Stimulated activated CD4-positive, alpha-beta T cell treated with anti-CD3 and anti-CD28 coated beads, Interleukin-1b, Interleukin-23, amount 100 ng/mL, for 1 hour (primary cell): ENCODE measurements at regions not wholly inside any gene's neighbourhood (a gene's known extent, or its start where the extent isn't known, plus 50 kb on each side); places are given as distances from the start of the nearest gene placed in this dataset.
"Not testable (repeated sequence)": the region's sequence is repeated elsewhere in the genome, so short reads cannot be mapped to it uniquely, and the experiment has no call there.

ENCODE experiments used
- DNase-seq, 2 donors: peaks; one replicate each; pipeline ENCODE4 v3.0.0-alpha.2; 2020; ENCODE audit warnings: low read depth in 2 of 2

DNA sequence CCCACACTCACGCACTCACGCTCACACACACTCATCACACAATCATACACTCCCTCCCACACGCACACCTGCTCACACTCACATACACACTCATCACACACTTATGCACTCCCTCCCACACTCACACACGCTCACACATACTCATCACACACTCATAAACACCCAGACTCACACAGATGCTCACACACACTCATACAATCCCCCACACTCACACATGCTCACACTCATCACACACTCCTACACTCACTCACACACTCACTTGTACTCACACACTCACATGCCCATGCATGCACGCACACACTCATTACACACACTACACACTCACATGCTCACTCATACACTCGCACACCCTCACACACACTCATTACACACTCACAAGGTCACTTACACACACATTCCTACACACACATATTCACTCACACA is 131.1 kb upstream of the PDE10A start:
- DNase-seq: no peak

DNA sequence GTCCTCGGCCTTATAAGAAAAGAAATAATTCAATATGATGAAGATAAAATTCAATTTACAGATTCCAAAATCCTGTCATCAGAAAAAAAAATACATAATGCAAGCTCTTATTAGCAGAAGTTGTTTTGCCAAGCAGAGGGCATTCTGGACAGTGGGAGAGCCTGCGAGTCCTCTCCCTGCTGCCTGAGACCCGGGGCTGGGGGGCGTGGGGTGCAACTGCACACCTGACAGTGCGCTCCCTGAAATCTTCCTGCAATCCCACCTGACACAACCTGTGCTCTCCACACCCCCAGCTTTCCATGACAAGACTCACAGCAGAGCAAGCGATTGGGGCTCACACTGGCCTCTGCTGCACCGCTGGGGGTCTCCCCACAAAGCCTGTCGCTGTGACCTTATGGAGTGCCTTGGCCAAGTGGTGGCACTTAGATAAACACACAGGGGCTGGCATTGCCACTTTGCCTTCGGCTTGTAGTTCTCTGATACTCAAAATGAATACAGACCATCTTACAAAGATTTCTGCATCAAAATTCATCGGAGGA is 130.3 kb upstream of the PDE10A start:
- no peak for DNase-seq

DNA sequence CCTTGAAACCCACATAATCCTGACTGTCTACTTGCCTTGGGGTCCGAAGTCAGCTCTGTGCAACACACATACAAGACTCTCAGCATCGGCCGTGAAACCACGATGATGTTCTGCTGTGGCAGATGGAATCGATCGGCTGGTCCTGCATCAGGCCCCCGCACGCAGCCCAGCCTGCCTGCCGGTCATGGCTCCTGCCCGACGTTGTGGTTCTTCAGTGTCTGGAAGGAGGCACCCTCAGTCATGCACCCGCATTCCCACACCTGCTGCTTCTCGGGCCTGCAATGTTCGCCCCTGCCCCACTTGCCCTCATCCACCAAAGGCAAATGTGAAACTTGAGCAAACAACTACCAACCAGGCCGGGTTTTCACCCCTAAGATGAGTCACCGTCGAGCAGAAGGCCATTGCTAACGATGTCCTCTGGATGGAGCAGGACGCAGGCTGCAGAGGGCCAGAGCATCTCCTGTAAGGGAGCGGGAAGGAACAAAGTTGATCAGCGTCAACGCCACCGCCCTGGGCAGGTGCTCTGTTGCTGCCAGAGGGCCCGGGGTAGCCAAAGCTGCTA is 128.9 kb upstream of the PDE10A start:
- DNase-seq: no peak

DNA sequence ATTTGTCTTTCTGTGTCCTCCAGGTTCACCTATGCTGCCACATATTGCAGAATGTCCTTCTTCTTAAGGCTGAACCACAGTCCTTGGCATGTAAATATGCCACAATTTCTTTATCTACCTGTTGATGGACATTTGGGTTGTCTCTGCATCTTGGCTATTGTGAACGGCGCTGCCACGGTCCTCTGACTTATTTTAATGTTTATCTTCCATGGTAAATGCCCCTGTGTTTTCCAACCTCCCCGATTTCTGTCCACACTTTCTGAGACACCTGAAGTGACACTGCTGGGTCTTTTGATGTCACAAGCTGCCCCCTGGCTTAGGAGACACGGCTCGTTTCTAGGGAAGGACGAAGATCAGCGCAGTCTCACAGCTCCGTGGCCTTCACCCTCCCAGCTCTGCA is 128.3 kb upstream of the PDE10A start:
- no peak for DNase-seq

DNA sequence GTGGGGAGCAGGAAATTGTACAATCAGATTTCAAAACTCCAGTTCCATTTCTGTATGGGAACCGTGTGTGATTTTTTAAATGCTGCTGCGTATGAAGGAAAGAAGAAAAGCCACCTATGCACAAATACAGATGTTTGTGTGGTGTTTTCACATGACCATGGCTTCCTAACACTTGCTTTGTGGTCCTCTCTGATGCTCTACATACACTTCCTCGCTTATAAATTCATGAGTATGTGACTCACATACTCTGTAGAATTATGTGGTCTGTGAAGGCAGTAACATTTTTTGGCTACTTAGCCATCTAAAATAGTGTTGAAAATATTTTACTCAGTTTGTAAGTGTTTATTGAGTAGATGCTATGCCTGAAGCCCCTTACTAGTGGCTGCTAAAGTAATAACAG is 119.8 kb upstream of the PDE10A start:
- no peak for DNase-seq

DNA sequence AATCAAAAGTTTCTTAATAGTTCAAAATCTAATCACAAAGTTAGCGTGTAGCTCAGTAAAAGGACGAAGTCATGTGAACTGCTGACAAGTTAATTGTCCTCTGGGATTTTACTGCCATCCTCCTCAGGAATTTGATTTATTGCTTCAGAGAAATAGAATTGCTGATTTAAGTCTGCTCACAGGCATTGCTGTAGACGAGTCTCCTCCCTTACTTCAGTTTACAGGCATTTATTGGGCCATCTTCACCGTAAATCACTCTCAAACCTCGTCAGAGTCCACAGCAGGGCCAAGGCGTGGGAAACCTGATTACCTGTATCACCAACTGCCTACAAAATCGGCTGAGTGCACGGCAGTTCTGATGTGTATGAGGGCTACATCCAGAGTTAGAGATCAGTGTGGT is 119.1 kb upstream of the PDE10A start:
- DNase-seq: no peak

DNA sequence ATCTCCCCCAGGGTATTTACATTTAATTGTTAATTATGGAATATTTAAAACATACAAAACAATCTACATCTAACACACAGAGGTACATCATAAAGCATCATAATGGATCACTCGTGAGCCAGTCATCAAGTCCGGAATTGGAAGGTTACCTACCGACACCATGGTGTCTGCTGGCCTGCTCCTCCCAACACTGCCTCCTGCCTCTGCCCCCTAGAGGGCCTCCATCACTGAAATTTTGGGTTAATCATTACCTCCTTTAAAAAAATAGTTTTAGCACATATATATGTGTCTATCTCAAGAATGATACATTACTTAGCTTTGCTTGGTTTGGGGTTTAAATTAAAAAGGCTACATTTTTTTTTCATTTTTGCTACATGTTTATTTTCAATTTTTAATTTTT is 114.6 kb upstream of the PDE10A start:
- DNase-seq: no peak

DNA sequence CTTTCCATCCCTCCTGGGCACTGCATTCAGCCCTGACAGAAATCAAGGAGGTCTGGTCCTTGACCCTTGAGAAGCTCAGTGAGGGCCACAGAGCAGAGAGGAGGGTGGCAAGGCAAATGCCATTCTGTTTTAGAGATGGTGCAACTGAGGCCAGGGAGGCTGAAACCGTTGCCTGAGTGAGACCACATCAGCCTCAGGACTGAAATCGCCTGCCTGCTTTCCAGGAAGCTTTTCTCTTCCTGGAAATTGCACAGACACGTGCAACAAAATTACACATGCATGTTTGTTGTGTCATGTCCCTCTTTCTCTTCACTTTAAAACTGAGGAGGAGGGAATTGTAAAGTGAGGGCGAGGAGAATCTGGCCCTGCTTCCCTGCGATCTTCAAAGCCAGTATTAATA is 113.7 kb upstream of the PDE10A start:
- no peak for DNase-seq

DNA sequence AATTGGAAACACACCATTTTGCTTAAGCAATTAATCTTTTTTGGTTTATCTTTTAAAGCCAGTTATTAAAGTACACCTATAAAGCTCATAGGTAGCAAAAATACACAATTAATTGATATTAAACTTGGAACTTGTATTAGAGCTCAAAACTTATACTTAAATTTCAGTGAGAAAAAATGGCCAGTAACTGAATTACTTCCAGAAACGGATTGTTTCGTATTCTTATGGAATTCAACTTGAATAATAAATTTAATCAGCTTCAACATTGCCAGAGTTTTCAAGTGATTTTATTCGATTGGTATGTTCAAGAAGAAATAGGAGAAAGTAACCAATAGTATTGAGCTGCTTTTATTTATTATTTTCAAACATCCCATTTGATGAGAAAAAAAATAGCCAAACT is 112.7 kb upstream of the PDE10A start:
- DNase-seq: no peak

DNA sequence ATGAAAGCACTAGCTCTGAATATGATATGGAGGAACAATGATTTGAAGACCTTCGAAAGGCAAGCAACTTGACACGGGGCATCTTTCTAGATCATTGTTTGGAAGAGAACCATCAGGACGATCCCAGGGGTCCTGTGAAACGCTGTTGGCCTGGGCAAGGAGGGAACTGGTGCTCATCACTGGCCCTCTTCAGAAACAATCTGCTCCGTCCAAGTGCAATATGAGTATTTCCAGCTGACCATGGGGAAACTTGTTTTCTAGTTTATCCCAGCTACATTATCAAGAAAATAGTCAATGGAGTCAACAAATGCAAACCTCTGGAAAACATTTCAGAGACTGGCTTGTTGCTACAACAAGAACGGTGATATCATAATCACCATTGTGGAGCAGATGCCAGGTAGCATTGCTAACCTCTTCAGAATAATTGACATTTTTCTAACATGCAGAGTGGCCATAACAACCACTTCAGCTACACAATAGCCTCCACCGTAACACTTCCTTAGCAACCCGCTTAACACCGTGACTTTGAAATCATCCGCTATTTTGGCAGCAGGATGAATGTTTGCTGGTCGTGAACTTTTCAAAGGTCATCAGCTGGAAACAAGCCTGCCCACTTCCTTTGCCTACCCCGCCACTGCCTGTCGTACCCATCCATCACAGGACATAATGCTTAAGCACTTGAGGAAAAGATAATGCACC is 112.0 kb upstream of the PDE10A start:
- no peak for DNase-seq

DNA sequence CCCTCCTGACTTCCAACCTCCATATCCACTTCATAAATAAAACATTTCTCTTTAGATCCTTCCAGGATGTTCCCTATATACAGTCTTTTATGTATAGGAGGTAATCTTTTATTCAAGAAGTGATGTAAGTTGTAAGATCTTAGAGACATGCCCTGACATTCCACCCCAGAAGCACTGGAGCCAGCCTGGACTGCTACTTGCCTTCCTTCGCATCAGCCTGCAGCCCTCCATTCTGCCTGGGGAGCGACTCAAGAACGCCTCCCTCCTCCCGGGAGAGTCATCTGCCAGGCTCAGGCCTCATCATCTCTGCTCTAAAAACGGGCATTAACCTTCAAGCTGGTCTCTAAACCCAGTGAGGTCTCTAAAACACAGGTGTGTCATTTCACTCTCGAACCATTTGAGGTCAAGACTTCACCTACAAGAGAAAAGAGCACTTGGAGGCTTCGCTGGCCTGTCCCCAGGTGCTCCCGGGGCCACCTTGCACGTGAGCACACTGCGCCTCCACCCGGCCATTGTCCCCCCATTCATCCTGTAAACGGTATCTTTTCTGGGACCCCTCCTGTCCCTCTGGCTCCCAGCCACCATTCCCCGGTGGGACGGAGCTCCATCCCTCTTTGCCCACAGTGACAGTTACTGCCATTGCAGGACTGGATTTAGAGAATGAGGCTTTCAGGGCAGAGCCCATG is 107.5 kb upstream of the PDE10A start:
- DNase-seq: no peak

DNA sequence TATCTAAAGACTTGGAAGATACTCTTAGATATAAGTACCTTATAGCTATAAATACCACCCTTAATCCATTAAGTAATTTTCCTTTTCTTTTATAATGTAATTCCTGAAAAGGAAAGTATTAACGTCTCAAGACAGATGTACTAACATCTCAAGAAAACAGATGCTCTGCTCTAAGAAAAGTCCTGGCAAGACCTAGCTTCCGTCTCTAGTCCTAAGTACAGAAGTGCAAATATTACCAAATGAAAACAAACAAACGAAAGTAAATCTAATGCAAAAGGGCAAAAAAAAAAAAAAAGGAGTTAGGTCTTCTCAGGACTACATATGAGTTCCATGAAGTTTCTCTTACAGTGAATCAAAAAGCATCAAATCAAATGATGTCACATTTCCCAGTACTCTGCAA is 106.8 kb upstream of the PDE10A start:
- no peak for DNase-seq

DNA sequence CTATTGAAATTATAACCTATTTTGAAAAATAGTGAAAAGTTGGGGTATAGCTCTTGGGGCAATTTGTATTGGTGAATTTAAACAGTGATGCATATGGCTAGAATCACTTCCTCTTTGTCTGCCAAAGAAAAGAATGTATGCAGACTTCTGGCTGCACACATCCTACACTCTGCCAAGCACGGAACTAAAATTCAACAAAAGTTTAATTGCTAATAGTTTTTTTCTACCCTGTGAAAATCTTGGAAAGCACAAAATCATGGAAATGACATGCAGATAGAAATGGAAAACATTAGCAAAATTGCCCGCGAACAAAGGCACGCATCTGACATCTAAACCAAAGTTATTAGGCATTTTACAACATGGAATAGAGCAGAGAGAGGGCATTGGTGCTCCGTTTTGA is 106.4 kb upstream of the PDE10A start:
- no peak for DNase-seq

DNA sequence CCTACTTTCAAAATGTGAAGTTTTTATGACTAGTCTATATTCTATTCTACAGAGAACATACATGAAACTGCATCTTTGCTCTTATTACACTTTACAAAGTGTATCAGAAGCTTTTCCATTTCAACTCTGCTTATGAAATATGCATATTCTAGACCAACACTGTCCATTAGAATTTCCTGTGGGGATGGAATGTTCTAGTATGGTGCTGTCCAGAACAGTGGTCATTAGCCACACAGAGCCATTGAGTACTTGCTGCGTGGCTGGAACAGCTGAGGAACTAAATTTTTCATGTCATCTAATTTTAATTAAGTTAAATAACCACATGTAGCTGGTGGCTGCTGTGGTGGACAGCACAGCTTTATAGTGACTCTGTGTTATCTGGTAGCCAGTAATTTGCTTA is 105.9 kb upstream of the PDE10A start:
- DNase-seq: no peak

DNA sequence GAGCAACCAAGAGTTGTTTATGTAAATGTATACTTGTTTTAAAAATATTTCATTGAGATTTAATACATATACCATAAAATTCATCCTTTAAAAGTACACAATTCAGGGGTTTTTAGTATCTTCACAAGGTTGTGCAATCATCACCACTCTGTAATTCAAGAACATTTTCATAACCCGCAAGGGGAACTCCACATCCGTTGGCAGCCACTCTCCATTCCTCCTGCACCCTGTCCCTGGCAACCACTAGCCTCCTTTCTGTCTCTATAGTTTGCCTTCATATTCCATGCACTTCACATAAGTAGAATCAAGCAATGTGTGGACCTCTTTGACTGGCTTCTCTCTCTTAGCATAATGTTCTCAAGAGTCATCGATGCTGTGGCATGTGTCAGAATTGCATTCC is 104.2 kb upstream of the PDE10A start:
- no peak for DNase-seq

DNA sequence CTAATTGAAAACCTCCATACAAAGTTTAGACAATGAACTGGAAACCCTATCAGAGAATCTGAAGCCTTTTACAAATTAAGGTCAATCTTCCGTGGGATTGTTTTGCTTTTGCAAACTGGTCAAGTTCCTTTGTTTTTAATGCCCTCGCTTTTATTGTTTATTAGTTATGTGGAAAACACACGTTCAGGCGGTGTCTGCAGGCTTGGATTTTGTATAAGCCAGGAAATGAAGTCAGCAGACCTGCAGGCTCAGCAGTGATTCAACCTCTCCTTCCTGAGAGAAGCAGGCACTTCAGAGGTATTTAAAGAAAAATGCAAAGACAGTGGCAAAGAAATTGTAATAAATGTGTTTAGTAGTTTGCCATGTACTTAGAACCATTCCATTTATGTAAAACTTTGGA is 103.4 kb upstream of the PDE10A start:
- DNase-seq: no peak

DNA sequence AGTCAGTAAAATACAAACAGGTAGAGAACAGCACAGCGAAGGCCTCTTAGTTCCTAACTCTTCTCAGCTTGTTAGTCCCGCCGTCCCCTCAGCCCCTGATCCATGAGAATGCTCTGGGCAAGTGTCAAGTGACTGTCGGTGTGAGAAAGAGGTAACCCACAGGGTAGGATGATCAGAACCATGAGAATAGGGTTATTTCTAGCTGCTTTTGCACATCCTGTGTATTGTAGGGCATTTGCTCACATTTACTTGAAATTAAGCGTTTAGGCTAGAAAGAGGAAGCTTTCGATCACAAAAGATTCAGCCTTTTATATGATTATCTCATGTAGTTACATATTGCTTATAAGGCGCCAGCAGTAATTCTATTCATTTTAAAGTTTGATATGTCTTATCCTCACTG is 103.0 kb upstream of the PDE10A start:
- DNase-seq: no peak

DNA sequence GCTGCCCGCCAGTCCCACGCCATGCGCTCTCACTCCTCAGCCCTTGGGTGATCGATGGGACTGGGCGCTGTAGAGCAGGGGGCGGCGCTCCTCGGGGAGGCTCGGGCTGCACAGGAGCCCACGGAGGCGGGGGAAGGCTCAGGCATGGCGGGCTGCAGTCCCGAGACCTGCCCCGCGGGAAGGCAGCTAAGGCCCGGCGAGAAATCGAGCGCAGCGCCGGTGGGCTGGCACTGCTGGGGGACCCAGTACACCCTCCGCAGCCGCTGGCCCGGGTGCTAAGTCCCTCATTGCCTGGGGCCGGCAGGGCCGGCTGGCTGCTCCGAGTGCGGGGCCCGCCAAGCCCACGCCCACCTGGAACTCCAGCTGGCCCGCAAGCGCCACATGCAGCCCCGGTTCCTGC is 102.2 kb upstream of the PDE10A start:
- DNase-seq: not testable (repeated sequence)

DNA sequence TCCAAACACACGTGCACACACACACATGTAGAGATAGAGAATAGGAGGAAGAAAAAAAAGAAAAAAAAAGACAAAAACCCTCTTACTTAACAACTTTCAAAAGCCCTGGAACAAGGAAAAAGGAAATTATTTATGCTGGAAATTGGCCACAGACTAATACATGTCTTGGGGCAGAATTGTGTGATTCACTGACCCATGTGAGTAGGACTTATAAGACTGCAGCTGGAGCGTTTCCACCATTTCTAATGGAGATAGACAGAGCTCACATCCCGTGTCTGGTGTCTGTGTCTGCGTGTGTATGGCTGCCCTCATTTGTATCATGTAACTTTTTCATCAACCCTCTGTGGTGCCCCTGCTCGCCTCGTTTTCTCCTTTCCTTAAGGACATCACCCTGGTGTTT is 99.8 kb upstream of the PDE10A start:
- DNase-seq: no peak

DNA sequence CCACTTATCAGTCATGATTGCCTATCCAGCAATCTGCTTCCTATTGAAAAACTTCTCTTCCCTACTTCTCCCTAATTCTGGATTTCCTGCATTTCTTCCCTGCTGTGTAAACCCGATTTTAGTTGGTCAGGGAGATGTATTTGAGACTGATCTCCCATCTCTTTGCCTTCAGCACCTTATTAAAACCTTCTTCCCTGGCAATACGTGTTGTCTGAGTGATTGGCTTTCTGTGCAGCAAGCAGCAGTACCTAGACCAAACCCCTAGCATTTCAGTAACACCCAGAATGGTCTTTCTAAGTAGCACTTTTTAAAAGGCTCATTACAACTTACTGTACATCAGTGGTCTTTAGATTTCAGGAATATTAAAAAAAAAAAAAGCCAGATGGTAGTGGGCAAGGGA is 99.1 kb upstream of the PDE10A start:
- no peak for DNase-seq

DNA sequence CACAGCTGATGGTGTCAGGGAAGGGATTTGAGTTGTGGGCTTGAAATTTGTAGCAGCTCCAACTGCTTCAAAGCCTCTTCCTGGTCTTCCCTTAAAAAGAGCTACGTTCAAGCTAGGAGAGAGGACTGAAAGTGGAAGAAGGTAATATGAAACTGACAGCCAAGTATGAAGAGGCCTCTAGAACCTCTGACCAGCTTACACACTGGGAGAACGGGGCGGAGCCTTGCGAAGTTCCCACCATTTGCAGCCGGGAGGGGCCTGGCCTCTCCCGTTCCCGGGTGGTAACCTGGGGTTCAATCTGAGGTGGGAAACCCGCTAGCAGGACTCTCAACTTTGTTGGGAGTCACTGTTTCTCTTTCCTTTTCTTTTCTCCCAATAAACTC is 97.8 kb upstream of the PDE10A start:
- no peak for DNase-seq

DNA sequence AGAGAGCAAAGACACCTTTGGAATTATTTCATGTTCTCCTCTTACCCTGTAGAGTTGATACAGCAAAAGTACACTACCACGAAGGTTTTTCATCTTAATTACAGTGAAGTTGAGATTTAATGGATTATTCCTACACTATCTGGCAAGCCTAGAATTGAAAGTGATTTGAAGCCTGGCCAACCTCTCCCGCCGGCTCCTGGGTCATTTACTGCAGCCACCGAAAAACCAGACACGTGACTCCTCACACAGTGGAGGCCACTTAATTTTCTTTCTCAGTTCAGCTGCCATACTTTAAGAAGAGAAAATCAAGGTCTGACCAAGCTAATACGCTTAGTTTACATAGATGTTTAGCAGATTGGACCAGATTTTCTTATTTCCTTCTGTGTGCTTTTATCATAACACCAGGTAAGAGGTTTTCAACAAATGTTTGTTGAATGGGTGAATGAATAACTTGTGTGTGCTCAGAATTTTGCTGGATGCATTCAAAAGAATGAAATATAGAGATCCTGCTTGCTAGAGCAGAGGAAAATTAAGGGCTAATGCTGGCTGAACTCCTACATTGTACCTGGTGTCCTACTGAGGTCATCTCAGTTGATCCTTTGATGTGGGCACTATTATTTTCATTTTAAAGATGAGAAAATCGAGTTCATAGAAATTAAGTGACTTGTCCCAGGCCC is 97.2 kb upstream of the PDE10A start:
- no peak for DNase-seq

DNA sequence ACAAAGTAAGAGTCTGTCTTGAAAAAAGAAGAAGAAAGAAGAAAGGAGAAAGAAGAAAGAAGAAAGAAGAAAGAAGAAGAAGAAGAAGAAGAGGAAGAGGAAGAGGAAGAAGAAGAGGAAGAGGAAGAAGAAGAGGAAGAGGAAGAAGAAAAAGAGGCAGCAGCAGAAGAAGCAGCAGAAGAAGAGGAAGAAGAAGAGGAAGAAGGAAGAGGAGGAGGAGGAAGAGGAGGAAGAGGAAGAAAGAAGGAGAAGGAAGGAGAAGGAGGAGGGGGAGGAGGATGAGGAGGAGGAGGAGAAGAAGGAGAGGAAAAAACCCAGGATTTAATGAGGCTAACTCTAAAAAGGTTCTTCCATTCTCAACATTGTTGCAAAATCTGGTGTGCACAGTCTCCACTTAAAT is 95.4 kb upstream of the PDE10A start:
- no peak for DNase-seq
